NT2/D1 (cell line): ENCODE measurements at regions not wholly inside any gene's neighbourhood (a gene's known extent, or its start where the extent isn't known, plus 50 kb on each side); places are given as distances from the start of the nearest gene placed in this dataset.

Experiments used
- SUZ12 ChIP-seq: IDR thresholded peaks from 2 replicates; pipeline ENCODE4 v1.6.1; 2011; ENCODE audit not compliant: insufficient read length, insufficient read depth; ENCODE audit errors: extremely low read depth
- YY1 ChIP-seq: IDR thresholded peaks from 2 replicates; pipeline ENCODE4 v1.6.1; 2011; ENCODE audit not compliant: insufficient read length, insufficient read depth
- ZNF274 ChIP-seq: IDR thresholded peaks from 2 replicates; pipeline ENCODE4 v1.6.1; 2011; ENCODE audit warnings: mild to moderate bottlenecking, low read depth, low read length

DNA sequence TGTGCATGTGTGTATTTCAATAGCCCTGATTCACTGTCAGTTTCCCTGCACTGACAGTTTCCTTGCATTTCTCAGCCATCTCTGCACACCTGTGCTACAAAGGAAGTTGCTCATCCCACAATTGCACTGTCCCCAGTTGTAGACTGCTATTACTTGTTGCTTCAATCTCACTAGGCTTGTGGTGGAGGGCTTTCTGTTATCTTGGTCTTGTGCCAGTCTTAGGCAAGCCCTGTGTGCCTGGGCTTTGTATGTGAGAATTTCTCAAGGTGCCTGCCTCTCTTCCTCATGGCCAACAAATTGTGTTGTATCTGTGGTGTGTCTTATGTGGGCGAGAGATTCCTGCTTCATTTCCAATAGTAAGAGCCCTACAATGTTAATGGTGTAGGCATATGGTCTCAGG lies 467.4 kb downstream of the GRIA2 start:
- TF ChIP-seq YY1 (no peak), ZNF274 (no peak), SUZ12 (no peak)
